ENCODE measurements at regions not wholly inside any gene's neighbourhood (a gene's known extent, or its start where the extent isn't known, plus 50 kb on each side); places are given as distances from the start of the nearest gene placed in this dataset.

GRCh38 chr6:144619966-144620365 is 334.8 kb downstream of the UTRN start:
- Histone ChIP-seq H3K4me3 (ENCODE audit: low read depth, low read length) (no peak overlapping the region), H3K27me3 (ENCODE audit: control insufficient read depth, insufficient read depth, low read length) (no peaks in the 10 kb centered on the region), H3K9me3 (ENCODE audit: control insufficient read depth, insufficient read depth, low read length) (no peaks in the 10 kb centered on the region), H3K27ac (ENCODE audit: low read depth, low read length) (no peak overlapping the region)
- TF ChIP-seq CTCF (IDR thresholded peaks at IDR 0.05; ENCODE audit: low read depth, low read length): no peak
- CTCF ChIA-PET: interaction anchor here (1.0 kb wide), 1 partner anchor 36 kb away, joined by 3 read pairs; no protein-coding TSS in a partner anchor
- DNase-seq (ENCODE audit: low read depth, low spot score): no peak
- POLR2A ChIA-PET: no interaction called here

- ChIA-PET POLR2A (no interaction called here), CTCF (interaction anchor here (1.8 kb wide), 1 partner anchor 36 kb away, joined by 13 read pairs; no protein-coding TSS in a partner anchor)
- no peak for DNase-seq (ENCODE audit: low read depth, low spot score)
- no peaks in the 10 kb centered on the region for H3K27me3 ChIP-seq (ENCODE audit: control insufficient read depth, insufficient read depth, low read length)
- no peak overlapping the region for H3K27ac ChIP-seq (ENCODE audit: low read depth, low read length)
- no peak overlapping the region for H3K4me3 ChIP-seq (ENCODE audit: low read depth, low read length)
- no peaks in the 10 kb centered on the region for H3K9me3 ChIP-seq (ENCODE audit: control insufficient read depth, insufficient read depth, low read length)
- TF ChIP-seq CTCF (IDR thresholded peaks at IDR 0.05; ENCODE audit: low read depth, low read length): no peak
These were observed 336.2 kb downstream of the UTRN start for GRCh38 chr6:144621332-144621731.

GRCh38 chr6:144624246-144624645 is 339.1 kb downstream of the UTRN start:
- no peak for TF ChIP-seq CTCF (IDR thresholded peaks at IDR 0.05; ENCODE audit: low read depth, low read length)
- Histone ChIP-seq H3K27ac (ENCODE audit: low read depth, low read length) (no peak overlapping the region), H3K4me3 (ENCODE audit: low read depth, low read length) (no peak overlapping the region), H3K27me3 (ENCODE audit: control insufficient read depth, insufficient read depth, low read length) (no peaks in the 10 kb centered on the region), H3K9me3 (ENCODE audit: control insufficient read depth, insufficient read depth, low read length) (no peaks in the 10 kb centered on the region)
- ChIA-PET POLR2A (no interaction called here), CTCF (no interaction called here)
- DNase-seq (ENCODE audit: low read depth, low spot score): no peak

- no peak for TF ChIP-seq CTCF (IDR thresholded peaks at IDR 0.05; ENCODE audit: low read depth, low read length)
- POLR2A ChIA-PET: no interaction called here
- CTCF ChIA-PET: no interaction called here
- Histone ChIP-seq H3K27me3 (ENCODE audit: control insufficient read depth, insufficient read depth, low read length) (no peaks in the 10 kb centered on the region), H3K27ac (ENCODE audit: low read depth, low read length) (no peak overlapping the region), H3K4me3 (ENCODE audit: low read depth, low read length) (no peak overlapping the region), H3K9me3 (ENCODE audit: control insufficient read depth, insufficient read depth, low read length) (no peaks in the 10 kb centered on the region)
- DNase-seq (ENCODE audit: low read depth, low spot score): no peak
These were observed 339.6 kb downstream of the UTRN start for GRCh38 chr6:144624716-144625115.

- Histone ChIP-seq H3K4me3 (ENCODE audit: low read depth, low read length) (no peak overlapping the region), H3K27me3 (ENCODE audit: control insufficient read depth, insufficient read depth, low read length) (no peaks in the 10 kb centered on the region), H3K9me3 (ENCODE audit: control insufficient read depth, insufficient read depth, low read length) (no peaks in the 10 kb centered on the region)
These were observed 345.7 kb downstream of the UTRN start for GRCh38 chr6:144630857-144631256.

More at GRCh38 chr6:144630857-144631256, 345.7 kb downstream of the UTRN start:
- TF ChIP-seq CTCF (IDR thresholded peaks at IDR 0.05; ENCODE audit: low read depth, low read length): no peak
- CTCF ChIA-PET: interaction anchor here (0.7 kb wide), 1 partner anchor 31 kb away, joined by 3 read pairs; no protein-coding TSS in a partner anchor
- POLR2A ChIA-PET: no interaction called here
- no peak overlapping the region for H3K27ac ChIP-seq (ENCODE audit: low read depth, low read length)
- DNase-seq (ENCODE audit: low read depth, low spot score): no peak

Data from AG04450 (cell line).